Activated CD4-positive, alpha-beta memory T cell treated with anti-CD3 and anti-CD28 coated beads for 36 hours (primary cell): ENCODE measurements at regions not wholly inside any gene's neighbourhood (a gene's known extent, or its start where the extent isn't known, plus 50 kb on each side); places are given as distances from the start of the nearest gene placed in this dataset.

Source experiments
- CTCF ChIA-PET: fragments of 350-600 bp; sonication (Branson Sonifier 250); formaldehyde crosslinking; loops from one replicate; lab custom pipeline; 2021; ENCODE audit warnings: antibody characterized with exemption, inconsistent platforms; lab: Charles Lee
- POLR2A ChIA-PET: fragments of 350-600 bp; sonication (Branson Sonifier 250); formaldehyde crosslinking; loops from one replicate; lab custom pipeline; 2021; ENCODE audit warnings: antibody characterized with exemption; lab: Charles Lee
- DNase-seq: peaks from one replicate; pipeline ENCODE4 v3.0.0-alpha.2; 2020
- H3K27ac Mint-ChIP-seq: one replicate; pipeline ENCODE4 v1.8.0; 2021; ENCODE audit warnings: mixed read lengths
- H3K27me3 Mint-ChIP-seq: one replicate; pipeline ENCODE4 v1.8.0; 2021; ENCODE audit warnings: mixed read lengths
- H3K36me3 Mint-ChIP-seq: one replicate; pipeline ENCODE4 v1.8.0; 2021; ENCODE audit warnings: mixed read lengths
- H3K4me1 Mint-ChIP-seq: one replicate; pipeline ENCODE4 v1.8.0; 2021; ENCODE audit warnings: low read depth, mixed read lengths
- H3K4me3 Mint-ChIP-seq: one replicate; pipeline ENCODE4 v1.8.0; 2021; ENCODE audit warnings: mild to moderate bottlenecking, mixed read lengths
- H3K9me3 Mint-ChIP-seq: one replicate; pipeline ENCODE4 v1.8.0; 2021; ENCODE audit warnings: mixed read lengths
- intact Hi-C: fragments of 100-400 bp; cut with micrococcal nuclease; formaldehyde crosslinking; loops from one replicate; pipeline ENCODE4 v1.15.1; 2023

- peaks cover 6% of the 10 kb centered on the region for H3K27me3 Mint-ChIP-seq
- intact Hi-C loops, result no loop called here
- no peak overlapping the region for H3K4me3 Mint-ChIP-seq
- H3K27ac Mint-ChIP-seq, result no peak overlapping the region
- H3K4me1 Mint-ChIP-seq, result no peaks in the 10 kb centered on the region
- no peak for DNase-seq
- ChIA-PET POLR2A (no interaction called here), CTCF (no interaction called here)
- H3K9me3 Mint-ChIP-seq, result no peaks in the 10 kb centered on the region
- H3K36me3 Mint-ChIP-seq, result no peaks in the 10 kb centered on the region
Measured at GRCh38 chr9:79776581-79776980, 204.8 kb downstream of the TLE4 start.
